Umbilical cord (tissue), 1 donor: ENCODE measurements at regions not wholly inside any gene's neighbourhood (a gene's known extent, or its start where the extent isn't known, plus 50 kb on each side); places are given as distances from the start of the nearest gene placed in this dataset.
"Not testable (repeated sequence)": the region's sequence is repeated elsewhere in the genome, so short reads cannot be mapped to it uniquely, and the experiment has no call there.

Source experiments
- DNase-seq: peaks from one replicate; pipeline ENCODE4 v3.0.0-alpha.2; 2015; ENCODE audit warnings: low spot score

- no peak for DNase-seq
Observed at GRCh38 chr4:110837896-110838450, 215.1 kb upstream of the PITX2 start.

GRCh38 chr4:110840221-110840654 lies 217.4 kb upstream of the PITX2 start:
- DNase-seq: peak; percentile 89

GRCh38 chr4:110848787-110849186 lies 225.9 kb upstream of the PITX2 start:
- DNase-seq: no peak

GRCh38 chr4:110849461-110849860 lies 226.6 kb upstream of the PITX2 start:
- no peak for DNase-seq

DNA sequence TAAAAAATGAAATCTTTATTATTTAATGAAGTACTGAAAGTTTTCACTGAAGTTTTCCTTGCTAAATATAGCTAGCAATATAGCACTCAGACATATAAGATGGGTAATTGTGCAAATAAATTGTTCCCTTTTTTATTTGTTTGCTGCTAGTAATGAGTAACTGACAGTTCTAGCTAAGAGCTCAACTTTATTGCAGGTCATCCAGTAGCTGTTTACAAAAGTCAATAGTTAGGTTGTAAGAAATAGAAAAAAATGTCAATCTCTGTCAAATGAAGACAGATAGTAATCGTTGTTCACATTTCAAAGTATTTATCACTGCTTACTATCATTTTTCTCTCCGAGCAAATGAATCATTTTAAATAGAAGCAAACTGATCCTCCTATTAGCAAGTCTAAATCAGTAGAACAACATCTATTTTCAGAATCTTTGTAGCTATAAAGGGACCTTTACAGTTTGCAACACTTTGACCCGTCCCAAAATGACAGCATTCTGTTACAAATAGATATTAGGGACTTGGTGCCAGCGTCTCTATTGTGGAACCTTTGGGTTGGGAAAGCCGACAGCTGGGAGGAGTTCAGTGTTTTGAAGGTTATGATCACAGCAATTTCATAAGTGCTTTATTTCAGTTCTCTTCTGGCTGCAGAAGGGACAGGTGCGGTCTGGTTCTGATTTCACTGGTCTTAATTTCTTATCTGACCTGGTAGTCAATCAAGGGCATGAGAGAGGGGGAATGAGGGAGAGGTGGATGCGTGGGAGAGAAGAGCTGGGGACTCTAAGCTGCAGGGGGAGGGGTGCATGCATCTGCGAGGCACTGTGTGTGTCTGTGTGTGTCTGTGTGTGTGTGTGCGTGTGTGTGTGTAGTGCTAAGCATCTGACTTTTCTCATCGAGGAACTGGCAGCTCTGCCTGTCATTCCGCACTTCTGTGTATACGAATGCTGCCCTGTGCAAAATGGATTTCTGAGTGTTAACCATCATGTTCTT lies 227.9 kb upstream of the PITX2 start:
- DNase-seq: peak; percentile 78

- DNase-seq: no peak
Observed at GRCh38 chr4:110851989-110852388, 229.1 kb upstream of the PITX2 start.

DNA sequence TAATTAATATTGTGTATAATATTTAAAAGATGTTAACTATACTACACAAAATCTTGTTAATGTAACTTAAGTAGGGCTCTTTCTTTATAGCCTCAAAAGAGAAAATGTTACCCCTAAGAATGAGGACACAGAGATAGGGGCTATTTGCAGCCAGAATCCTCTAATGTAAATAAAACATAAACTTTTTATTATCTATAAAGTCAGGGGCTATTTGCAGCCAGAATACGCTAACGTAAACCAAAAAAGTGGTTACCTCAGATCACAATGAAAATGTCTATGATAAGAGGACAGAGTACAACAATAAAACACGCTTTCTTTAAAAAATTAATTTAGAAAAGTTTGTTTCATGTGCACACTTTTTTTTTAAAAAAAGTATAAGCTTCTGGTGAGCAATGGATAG lies 229.9 kb upstream of the PITX2 start:
- DNase-seq: no peak

GRCh38 chr4:110853242-110853641 lies 230.4 kb upstream of the PITX2 start:
- DNase-seq: no peak

DNA sequence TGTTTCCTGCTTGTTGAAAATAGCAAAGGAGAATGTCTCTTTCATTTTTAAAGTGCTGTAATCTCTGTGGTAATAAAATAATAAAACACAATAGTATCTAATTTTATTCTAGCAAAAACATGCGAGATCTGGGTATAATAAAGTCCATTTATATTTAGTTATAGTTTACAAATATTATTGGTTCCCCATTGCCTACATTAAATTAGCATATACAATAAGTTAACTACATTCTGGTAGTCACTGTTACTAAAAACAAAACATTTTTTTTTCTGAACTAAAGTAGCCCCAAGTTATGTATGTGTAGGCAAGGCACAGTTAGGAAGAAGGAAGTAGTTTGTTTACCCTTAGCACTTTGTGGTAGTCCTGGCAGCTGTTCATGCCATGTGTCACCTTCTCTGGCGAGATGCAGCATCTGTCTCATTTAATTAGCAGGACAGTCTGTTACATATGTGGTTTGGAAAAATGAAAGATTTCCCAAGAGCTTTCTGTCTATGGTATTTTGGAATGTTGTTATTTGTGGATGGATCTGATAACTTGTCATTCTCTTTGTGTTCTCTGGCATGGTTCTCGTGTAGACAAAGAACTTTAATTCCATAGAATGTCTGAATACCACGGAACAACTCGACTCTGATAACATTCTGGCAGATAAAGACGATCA lies 231.3 kb upstream of the PITX2 start:
- DNase-seq: peak; percentile 62

DNA sequence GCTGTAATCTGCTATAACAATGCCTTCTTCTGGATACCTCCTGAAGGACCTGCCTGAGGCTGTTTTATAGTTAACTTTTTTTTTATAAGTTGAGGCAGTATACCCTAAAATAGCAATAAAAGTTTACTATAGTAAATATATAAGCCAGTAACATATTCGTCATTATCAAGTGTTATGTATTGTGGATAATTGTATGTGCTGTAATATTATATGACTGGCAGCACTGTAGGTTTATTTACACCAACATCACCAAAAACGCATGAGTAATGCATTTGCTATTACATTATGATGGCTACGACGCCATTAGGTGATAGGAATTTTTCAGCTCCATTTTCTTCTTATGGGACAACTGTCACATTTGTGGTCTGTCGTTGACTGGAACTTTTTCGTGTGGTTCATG lies 237.2 kb upstream of the PITX2 start:
- DNase-seq: no peak

GRCh38 chr4:110860901-110861300 lies 238.0 kb upstream of the PITX2 start:
- DNase-seq: no peak

GRCh38 chr4:110865611-110866259 lies 242.9 kb upstream of the PITX2 start:
- DNase-seq: no peak

- no peak for DNase-seq
Observed at GRCh38 chr4:110867251-110867960, 244.5 kb upstream of the PITX2 start.

DNA sequence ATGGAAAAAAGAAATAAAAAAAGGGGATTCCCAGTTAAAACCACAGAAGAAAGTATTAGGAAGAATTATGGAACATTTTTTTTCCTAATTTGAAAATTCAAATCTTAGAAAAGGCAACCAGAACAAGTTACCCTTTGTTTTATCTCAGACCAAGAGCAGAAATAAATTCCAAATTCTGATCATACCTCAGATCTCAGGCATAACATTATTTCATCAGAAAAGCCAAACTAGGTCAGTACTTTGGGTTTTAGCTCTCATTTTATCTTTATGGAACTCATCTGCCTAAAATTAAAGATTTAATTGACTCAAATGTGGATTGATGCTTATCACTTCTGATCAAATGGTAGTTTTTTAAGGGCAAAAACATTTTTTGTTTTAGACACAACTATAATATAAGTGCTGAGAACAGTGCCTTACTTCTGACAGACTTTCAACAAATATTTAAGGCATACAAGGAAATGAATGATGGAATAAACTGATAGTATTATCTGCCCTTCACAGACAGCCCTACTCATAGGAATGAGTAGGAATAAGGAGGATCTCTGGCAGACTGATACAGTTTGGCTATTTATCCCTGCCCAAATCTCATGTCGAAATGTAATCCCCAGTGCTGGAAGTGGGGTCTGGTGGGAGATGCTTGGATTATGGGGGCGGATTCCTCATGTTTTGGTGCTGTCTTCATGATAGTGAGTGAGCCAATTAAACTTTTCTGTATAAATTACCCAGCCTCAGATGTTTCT lies 245.3 kb upstream of the PITX2 start:
- peak; percentile 95 for DNase-seq

GRCh38 chr4:110869114-110869513 lies 246.2 kb upstream of the PITX2 start:
- peak; percentile 95 for DNase-seq

- no peak for DNase-seq
Observed at GRCh38 chr4:110869862-110870572, 247.1 kb upstream of the PITX2 start.

DNA sequence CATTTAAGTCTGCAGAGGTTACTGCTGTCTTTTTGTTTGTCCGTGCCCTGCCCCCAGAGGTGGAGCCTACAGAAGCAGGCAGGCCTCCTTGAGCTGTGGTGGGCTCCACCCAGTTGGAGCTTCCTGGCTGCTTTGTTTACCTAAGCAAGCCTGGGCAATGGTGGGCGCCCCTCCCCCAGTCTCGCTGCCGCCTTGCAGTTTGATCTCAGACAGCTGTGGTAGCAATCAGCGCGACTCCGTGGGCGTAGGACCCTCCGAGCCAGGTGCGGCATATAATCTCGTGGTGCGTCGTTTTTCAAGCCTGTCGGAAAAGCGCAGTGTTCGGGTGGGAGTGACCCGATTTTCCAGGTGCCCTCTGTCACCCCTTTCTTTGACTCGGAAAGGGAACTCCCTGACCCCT lies 253.3 kb upstream of the PITX2 start:
- DNase-seq: not testable (repeated sequence)

GRCh38 chr4:110876866-110877265 lies 254.0 kb upstream of the PITX2 start:
- DNase-seq: no peak

DNA sequence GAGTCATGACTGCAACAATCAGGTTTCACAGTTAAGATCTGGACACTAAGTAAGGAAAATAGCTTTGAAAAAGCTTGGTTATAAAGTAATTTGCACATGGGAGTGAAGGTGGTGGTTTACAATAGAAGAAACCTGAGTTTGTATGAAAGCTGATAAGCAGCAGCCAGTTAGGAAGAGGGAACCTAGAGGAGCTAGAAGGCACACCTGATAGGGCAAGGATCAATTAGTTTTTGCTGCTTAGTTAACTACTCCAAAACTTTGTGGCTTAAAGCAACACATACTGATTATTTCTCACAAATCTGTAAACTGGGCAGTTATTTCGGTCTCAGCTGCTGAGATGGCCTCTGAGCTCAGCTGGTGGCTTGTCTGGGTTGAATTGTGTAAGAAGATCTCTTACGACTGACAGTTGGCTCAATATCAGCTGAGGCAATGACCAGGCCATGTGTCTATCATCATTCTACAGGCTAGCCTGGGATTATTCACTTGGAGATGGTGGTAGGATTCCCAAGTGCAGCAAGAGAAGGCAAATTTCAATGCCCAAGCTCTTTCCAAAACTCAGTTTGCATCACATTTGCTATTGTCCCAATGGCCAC lies 255.0 kb upstream of the PITX2 start:
- no peak for DNase-seq

DNA sequence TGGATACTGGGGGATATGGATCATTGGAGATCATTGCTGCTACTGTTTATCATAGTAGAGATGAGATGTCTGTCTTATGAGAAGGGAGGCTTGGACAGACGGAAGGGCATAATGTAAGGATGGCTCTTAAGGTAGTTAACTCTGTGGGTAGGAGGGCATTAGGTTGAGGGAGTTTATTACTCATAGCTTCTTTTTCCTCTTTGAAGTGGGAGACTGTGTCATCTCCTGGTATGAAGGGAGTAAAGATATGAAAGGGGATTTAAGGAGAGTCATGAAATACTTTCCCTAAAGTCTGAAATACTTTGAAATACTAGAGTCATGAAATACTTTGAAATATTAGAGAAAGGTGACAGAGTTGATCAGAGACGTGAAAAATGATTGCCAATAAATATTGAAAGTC lies 255.5 kb upstream of the PITX2 start:
- DNase-seq: peak; percentile 65
